WTC11 (cell line): ENCODE measurements at regions not wholly inside any gene's neighbourhood (a gene's known extent, or its start where the extent isn't known, plus 50 kb on each side); places are given as distances from the start of the nearest gene placed in this dataset.

ENCODE experiments used
- ATAC-seq: fragments of 200-7000 bp; cut with Tn5 transposase; 2 replicates; pipeline ENCODE4 v1.10.0; 2021; ENCODE audit warnings: mild to moderate bottlenecking, moderate library complexity
- CTCF ChIA-PET: fragments of 300-600 bp; sonication (Branson Sonifier 250); formaldehyde crosslinking; loops from one replicate; lab custom pipeline; 2021; ENCODE audit warnings: antibody characterized with exemption; lab: Charles Lee
- POLR2A ChIA-PET: fragments of 350-600 bp; sonication (Branson Sonifier 250); formaldehyde crosslinking; loops from one replicate; lab custom pipeline; 2021; ENCODE audit warnings: antibody characterized with exemption; lab: Charles Lee
- DNase-seq: peaks from one replicate; pipeline ENCODE4 v3.0.0; 2021; ENCODE audit warnings: low spot score
- H3K27ac Mint-ChIP-seq: 2 replicates; pipeline ENCODE4 v1.8.0; 2021; ENCODE audit warnings: mixed read lengths
- H3K27me3 Mint-ChIP-seq: 2 replicates; pipeline ENCODE4 v1.8.0; 2021; ENCODE audit warnings: low read depth, mild to moderate bottlenecking, moderate library complexity, mixed read lengths
- H3K36me3 Mint-ChIP-seq: 2 replicates; pipeline ENCODE4 v1.8.0; 2021; ENCODE audit warnings: mixed read lengths
- H3K4me1 Mint-ChIP-seq: 2 replicates; pipeline ENCODE4 v1.8.0; 2022; ENCODE audit warnings: mixed read lengths
- H3K4me3 Mint-ChIP-seq: 2 replicates; pipeline ENCODE4 v1.8.0; 2021; ENCODE audit warnings: mild to moderate bottlenecking, moderate library complexity, mixed read lengths
- H3K9me3 Mint-ChIP-seq: 2 replicates; pipeline ENCODE4 v1.8.0; 2021; ENCODE audit warnings: mixed read lengths
- ATF2 ChIP-seq: sonication (generic); formaldehyde crosslinking; IDR thresholded peaks from 2 replicates; pipeline ENCODE4 v1.8.1; 2022; ENCODE audit warnings: low read depth, missing genetic modification reagents, borderline replicate concordance
- ATF3 ChIP-seq: sonication (generic); formaldehyde crosslinking; conservative IDR thresholded peaks from 2 replicates; pipeline ENCODE4 v1.8.1; 2022; ENCODE audit warnings: mild to moderate bottlenecking, missing genetic modification reagents
- ATF6 ChIP-seq: sonication (generic); formaldehyde crosslinking; IDR thresholded peaks from 2 replicates; pipeline ENCODE4 v1.8.1; 2023; ENCODE audit warnings: mild to moderate bottlenecking, missing genetic modification reagents
- CREM ChIP-seq: sonication (generic); formaldehyde crosslinking; IDR thresholded peaks from 2 replicates; pipeline ENCODE4 v1.8.1; 2022; ENCODE audit warnings: mild to moderate bottlenecking, missing genetic modification reagents, moderate library complexity
- CTCF ChIP-seq: fragments of 200-600 bp; IDR thresholded peaks from 2 replicates; pipeline ENCODE4 v1.8.0; 2022; ENCODE audit warnings: antibody characterized with exemption
- EMX1 ChIP-seq: fragments of 250-450 bp; sonication (Bioruptor Pico); IDR thresholded peaks from 2 replicates; pipeline ENCODE4 v1.8.0; 2021; ENCODE audit warnings: mild to moderate bottlenecking
- FOXJ3 ChIP-seq: sonication (generic); formaldehyde crosslinking; IDR thresholded peaks from 2 replicates; pipeline ENCODE4 v1.9.0; 2021; ENCODE audit warnings: missing genetic modification reagents, mild to moderate bottlenecking, borderline replicate concordance
- GRHL2 ChIP-seq: fragments of 250-450 bp; sonication (Bioruptor Pico); IDR thresholded peaks from 2 replicates; pipeline ENCODE4 v1.8.0; 2022; ENCODE audit warnings: mild to moderate bottlenecking, moderate library complexity; ENCODE audit not compliant: insufficient replicate concordance, severe bottlenecking
- HMGXB4 ChIP-seq: sonication (generic); formaldehyde crosslinking; IDR thresholded peaks from 2 replicates; pipeline ENCODE4 v1.8.1; 2023; ENCODE audit warnings: mild to moderate bottlenecking, moderate library complexity, missing genetic modification reagents
- JAZF1 ChIP-seq: fragments of 250-450 bp; sonication (Bioruptor Pico); IDR thresholded peaks from 2 replicates; pipeline ENCODE4 v1.9.0; 2021; ENCODE audit warnings: moderate library complexity, mild to moderate bottlenecking, inconsistent platforms
- MXD4 ChIP-seq: fragments of 250-450 bp; sonication (Bioruptor Pico); IDR thresholded peaks from 2 replicates; pipeline ENCODE4 v1.8.0; 2021; ENCODE audit warnings: mild to moderate bottlenecking, moderate library complexity, borderline replicate concordance
- NR1H2 ChIP-seq: sonication (generic); formaldehyde crosslinking; IDR thresholded peaks from 2 replicates; pipeline ENCODE4 v1.9.0; 2021; ENCODE audit warnings: mild to moderate bottlenecking, moderate library complexity, missing genetic modification reagents
- SOX15 ChIP-seq: fragments of 250-450 bp; sonication (Bioruptor Pico); IDR thresholded peaks from 2 replicates; pipeline ENCODE4 v1.9.0; 2021; ENCODE audit warnings: mild to moderate bottlenecking
- TCF7 ChIP-seq: sonication (generic); formaldehyde crosslinking; IDR thresholded peaks from 2 replicates; pipeline ENCODE4 v1.8.0; 2022; ENCODE audit warnings: mild to moderate bottlenecking, low read depth, missing genetic modification reagents, moderate library complexity
- TEAD4 ChIP-seq: sonication (generic); formaldehyde crosslinking; IDR thresholded peaks from 2 replicates; pipeline ENCODE4 v1.8.0; 2022; ENCODE audit warnings: mild to moderate bottlenecking, missing genetic modification reagents
- ZBTB21 ChIP-seq: sonication (generic); formaldehyde crosslinking; IDR thresholded peaks from 2 replicates; pipeline ENCODE4 v1.8.1; 2023; ENCODE audit warnings: mild to moderate bottlenecking, missing genetic modification reagents, borderline replicate concordance
- ZMAT4 ChIP-seq: fragments of 250-450 bp; sonication (Bioruptor Pico); IDR thresholded peaks from 2 replicates; pipeline ENCODE4 v1.9.0; 2021; ENCODE audit warnings: mild to moderate bottlenecking
- ZNF121 ChIP-seq: sonication (generic); formaldehyde crosslinking; IDR thresholded peaks from 2 replicates; pipeline ENCODE4 v1.8.0; 2023; ENCODE audit warnings: missing genetic modification reagents
- ZNF219 ChIP-seq: sonication (generic); formaldehyde crosslinking; IDR thresholded peaks from 2 replicates; pipeline ENCODE4 v1.8.0; 2023; ENCODE audit warnings: missing genetic modification reagents, mild to moderate bottlenecking, borderline replicate concordance
- ZNF416 ChIP-seq: fragments of 250-450 bp; sonication (Bioruptor Pico); IDR thresholded peaks from 2 replicates; pipeline ENCODE4 v1.9.0; 2021; ENCODE audit warnings: mild to moderate bottlenecking, inconsistent platforms
- ZNF423 ChIP-seq: fragments of 250-450 bp; sonication (Bioruptor Pico); IDR thresholded peaks from 2 replicates; pipeline ENCODE4 v2.1.2; 2022; ENCODE audit warnings: mild to moderate bottlenecking, moderate library complexity

- no peak for DNase-seq
- peaks cover 9% of the 10 kb centered on the region for H3K4me1 Mint-ChIP-seq
Measured at GRCh38 chr6:4272996-4273395, 137.6 kb upstream of the ECI2 start.

GRCh38 chr6:4271761-4272470 lies 136.5 kb upstream of the ECI2 start:
- H3K9me3 Mint-ChIP-seq: peaks cover 14% of the 10 kb centered on the region
- no peak overlapping the region for H3K27ac Mint-ChIP-seq
- H3K4me3 Mint-ChIP-seq: no peak overlapping the region
- no peak for DNase-seq
- H3K4me1 Mint-ChIP-seq: peaks cover 9% of the 10 kb centered on the region
- no peak for ATAC-seq
- ChIA-PET CTCF (interaction anchor here (0.6 kb wide), 1 partner anchor 806 kb away, joined by 3 read pairs; no protein-coding TSS in a partner anchor), POLR2A (no interaction called here)
- no peaks in the 10 kb centered on the region for H3K36me3 Mint-ChIP-seq
- H3K27me3 Mint-ChIP-seq: peaks cover 2% of the 10 kb centered on the region; the same call in 1 of the 2 replicates
- TF ChIP-seq ATF6 (CRISPR knock-in tag) (no peak), SOX15 (no peak), ATF3 (no peak), HMGXB4 (CRISPR knock-in tag) (no peak), ZMAT4 (CRISPR knock-in tag) (no peak), FOXJ3 (no peak), CREM (no peak), ATF2 (CRISPR knock-in tag) (no peak), TCF7 (no peak), EMX1 (CRISPR knock-in tag) (no peak), ZNF423 (CRISPR knock-in tag) (no peak), TEAD4 (CRISPR knock-in tag) (no peak)

More at GRCh38 chr6:4272996-4273395, 137.6 kb upstream of the ECI2 start:
- no peak overlapping the region for H3K27ac Mint-ChIP-seq
- no peak overlapping the region for H3K4me3 Mint-ChIP-seq
- no peaks in the 10 kb centered on the region for H3K36me3 Mint-ChIP-seq
- ATAC-seq: no peak
- CTCF ChIA-PET: interaction anchor here (0.6 kb wide), 1 partner anchor 119 kb away, joined by 4 read pairs; no protein-coding TSS in a partner anchor
- peaks cover 9% of the 10 kb centered on the region for H3K9me3 Mint-ChIP-seq
- TF ChIP-seq ZBTB21 (CRISPR knock-in tag) (no peak), GRHL2 (no peak), ZMAT4 (CRISPR knock-in tag) (no peak), MXD4 (CRISPR knock-in tag) (no peak), CTCF (no peak), ZNF121 (no peak), HMGXB4 (CRISPR knock-in tag) (no peak), JAZF1 (CRISPR knock-in tag) (no peak), NR1H2 (CRISPR knock-in tag) (no peak), ZNF219 (no peak), ZNF416 (no peak), TCF7 (no peak)
- POLR2A ChIA-PET: no interaction called here
- 0 out of 2 replicates have a peak, but pooled peaks cover 3% of the 10 kb centered on the region for H3K27me3 Mint-ChIP-seq
